ENCODE measurements at regions not wholly inside any gene's neighbourhood (a gene's known extent, or its start where the extent isn't known, plus 50 kb on each side); places are given as distances from the start of the nearest gene placed in this dataset.
"Not testable (repeated sequence)": the region's sequence is repeated elsewhere in the genome, so short reads cannot be mapped to it uniquely, and the experiment has no call there.

- no peak for DNase-seq (ENCODE audit: low read depth in 2 of 2)
Measured at GRCh38 chr6:27100921-27101320, 146.6 kb upstream of the PRSS16 start.

DNA sequence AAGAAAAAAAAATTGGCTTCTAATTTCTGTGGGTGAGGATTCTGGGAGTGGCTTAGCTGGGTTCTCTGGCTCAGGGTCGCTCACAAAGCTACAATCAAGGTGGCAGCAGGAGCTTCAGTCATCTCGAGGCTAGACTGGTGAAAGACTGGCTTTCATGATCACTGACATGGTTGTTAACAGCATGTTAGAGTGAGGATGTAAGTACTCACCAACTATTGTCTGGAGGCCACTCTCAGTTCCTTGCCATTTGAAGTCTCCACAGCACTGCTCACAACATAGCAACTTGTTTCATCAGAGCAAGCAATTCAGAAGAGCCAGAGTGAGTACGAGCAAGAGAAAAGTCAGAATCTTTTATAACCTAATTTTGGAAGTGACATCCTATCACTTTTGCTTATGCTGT lies 145.7 kb upstream of the PRSS16 start:
- DNase-seq (ENCODE audit: low read depth in 2 of 2), result no peak

DNA sequence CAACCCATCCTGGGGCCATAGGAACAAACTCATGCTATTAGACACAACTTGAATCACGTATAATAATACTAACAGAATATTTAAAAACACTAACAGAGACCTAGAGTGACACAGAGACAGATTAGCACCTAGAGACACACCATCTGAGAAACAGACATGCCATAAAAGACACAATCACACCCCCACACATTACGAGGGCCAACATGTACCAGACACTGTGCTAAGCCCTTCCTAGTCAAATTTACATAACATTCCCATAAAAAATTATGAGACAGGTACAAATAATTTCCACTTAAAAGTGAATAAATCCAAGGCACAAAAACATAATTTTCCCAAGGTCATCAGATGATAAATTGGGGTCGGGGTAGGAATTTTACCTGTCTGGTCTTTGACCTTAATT lies 141.1 kb upstream of the PRSS16 start:
- no peak for DNase-seq (ENCODE audit: low read depth in 2 of 2)

DNA sequence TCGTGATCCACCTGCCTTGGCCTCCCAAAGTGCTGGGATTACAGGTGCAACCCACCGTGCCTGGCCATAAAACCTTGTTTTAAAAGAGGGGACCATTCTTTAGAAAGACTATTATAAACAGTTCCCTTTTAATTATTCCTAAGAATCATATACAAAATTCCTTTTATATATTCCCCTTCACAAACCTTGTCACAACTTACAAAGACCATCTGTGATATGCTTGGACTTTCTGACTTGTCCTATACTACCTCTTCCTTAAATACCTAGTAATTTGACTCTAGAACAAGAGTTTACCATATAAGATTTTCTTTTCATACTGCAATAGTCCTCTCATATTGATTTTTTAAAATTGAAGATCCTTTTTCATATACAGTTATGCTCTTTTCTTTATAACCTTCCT lies 135.8 kb upstream of the PRSS16 start:
- DNase-seq (ENCODE audit: low read depth in 2 of 2), result no peak

- no peak for DNase-seq (ENCODE audit: low read depth in 2 of 2)
Measured at GRCh38 chr6:27112974-27113373, 134.5 kb upstream of the PRSS16 start.

- DNase-seq (ENCODE audit: low read depth in 2 of 2), result no peak
Measured at GRCh38 chr6:27119329-27119728, 128.2 kb upstream of the PRSS16 start.

DNA sequence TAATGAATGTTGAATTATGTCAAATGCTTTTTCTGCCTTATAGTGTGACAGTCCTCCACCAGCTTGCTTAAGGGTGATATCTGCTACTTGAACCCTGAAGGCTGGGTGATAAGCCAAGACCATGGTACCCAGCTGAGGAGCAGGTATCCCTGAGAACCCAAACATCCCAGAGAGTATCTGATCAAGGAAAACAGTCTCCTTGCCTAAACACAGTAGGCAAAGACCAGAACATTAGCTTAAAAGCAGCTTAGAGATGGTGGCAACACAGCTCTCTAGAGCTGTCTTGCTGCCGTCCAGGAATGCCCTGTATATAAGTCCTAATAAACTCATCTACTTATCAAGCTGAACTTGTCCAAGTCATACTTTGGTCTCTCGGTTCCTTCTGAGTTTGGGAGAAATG lies 127.7 kb upstream of the PRSS16 start:
- no peak for DNase-seq (ENCODE audit: low read depth in 2 of 2)

DNA sequence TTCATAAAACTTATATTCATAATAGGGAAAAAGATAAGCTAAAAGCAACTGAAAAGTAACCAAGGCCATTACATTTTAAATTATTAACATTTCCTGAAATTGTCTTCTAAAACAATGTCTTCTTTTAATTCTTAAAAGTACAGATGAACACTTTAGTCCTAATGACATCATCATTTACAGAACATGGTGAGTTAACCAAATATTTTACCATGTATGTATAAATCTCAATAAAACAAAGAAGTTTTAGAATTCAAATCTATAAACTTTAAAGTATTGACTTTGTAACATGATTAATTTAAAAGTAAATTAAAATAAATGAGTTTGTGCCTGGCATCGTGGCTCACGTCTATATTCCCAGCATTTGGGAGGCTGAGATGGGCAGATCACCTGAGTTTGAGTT lies 125.9 kb upstream of the PRSS16 start:
- no peak for DNase-seq (ENCODE audit: low read depth in 2 of 2)

DNA sequence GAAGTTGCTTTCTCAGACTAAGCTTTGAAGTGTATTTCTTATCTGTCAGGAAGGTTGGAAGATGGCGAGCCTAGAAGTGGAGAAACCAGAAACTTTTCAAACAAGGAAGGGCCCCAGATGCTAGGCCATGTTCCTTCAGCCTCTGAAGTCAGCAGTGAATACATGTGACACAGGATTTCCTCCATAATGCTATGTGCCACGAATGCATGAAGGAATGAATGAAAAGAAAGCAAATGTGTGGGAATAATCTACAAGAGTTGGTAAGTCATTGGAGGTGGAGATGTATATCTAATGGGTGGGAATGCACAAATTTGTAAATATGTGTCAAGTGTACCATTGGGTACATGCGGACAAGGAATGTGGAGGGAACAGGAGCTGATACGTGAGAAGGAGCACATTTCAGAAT lies 123.2 kb upstream of the PRSS16 start:
- DNase-seq (ENCODE audit: low read depth in 2 of 2), result no peak

DNA sequence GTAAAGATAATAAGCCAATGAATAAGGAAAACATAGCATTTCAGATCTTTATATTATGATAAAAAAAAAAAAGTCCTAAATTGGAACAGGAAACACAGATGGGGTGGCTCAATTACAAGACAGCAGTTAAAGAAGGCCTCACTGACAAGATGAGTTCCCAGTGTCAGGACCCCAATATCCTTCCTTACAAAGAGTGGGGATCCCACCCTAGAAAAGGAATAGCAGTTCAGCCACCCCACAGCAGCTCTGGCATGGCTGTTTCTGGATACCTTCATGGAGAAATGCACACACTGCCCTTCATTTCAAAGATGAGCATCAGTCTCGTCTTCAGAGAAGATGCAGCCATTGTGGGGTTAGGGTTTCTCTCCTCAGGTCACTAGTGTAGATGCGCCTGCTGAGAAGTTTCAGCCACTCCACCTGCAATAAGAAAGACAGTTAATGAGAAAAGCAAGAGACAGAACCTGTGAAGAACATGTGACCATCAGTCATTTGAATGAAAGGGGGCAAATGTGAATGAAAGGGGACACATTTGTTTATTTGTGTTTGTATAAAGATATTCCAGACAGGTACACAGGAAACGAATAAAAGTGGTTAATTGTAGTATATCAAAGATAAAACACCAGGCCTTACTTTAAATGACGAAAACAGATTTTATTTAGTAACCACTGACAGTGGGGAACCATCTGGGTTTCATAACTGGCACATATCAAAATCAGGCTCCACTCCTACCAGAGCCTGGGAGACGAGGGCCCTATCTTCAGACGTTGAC lies 121.3 kb upstream of the PRSS16 start:
- DNase-seq (ENCODE audit: low read depth in 2 of 2), result no peak

DNA sequence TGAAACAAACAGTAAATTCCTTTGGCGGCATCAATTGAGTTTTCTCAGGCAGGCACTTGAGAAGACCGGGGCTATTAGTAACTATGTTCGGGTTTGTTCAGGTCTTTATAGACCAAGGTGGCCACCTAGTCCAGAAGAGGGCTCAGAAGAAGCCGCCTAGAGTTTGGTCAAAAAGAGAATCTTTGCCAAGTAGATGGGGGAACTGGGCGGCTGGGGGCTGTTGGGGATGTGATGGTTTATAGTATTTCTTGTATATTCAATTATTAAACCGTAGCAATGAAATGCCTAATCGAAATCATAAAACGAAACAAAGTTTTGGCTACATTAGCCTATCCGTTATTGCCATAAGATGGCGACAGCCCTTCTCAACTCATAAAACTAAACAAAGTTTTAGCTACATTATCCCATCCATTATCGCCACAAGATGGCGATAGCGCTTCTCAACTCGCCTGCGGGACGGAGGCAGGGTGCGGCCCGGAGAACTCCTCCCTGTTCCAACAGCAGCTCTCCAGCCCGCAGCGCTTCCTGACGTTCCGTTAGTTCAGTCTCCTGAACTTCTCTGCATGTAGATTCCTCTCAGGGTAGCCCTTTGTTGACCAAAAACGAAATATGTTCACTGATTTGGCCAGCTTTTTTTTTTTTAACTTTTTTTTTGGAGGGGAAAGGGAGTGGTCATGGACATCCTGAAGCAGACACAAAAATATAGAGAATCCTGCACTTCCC lies 120.5 kb upstream of the PRSS16 start:
- DNase-seq (ENCODE audit: low read depth in 2 of 2), result peak; percentile 82

- not testable (repeated sequence) for DNase-seq (ENCODE audit: low read depth in 2 of 2)
Measured at GRCh38 chr6:27127874-27128273, 119.6 kb upstream of the PRSS16 start.

- DNase-seq (ENCODE audit: low read depth in 2 of 2), result no peak
Measured at GRCh38 chr6:27128311-27129094, 119.0 kb upstream of the PRSS16 start.

- no peak for DNase-seq (ENCODE audit: low read depth in 2 of 2)
Measured at GRCh38 chr6:27129095-27129815, 118.2 kb upstream of the PRSS16 start.

GRCh38 chr6:27129917-27130316 lies 117.6 kb upstream of the PRSS16 start:
- no peak for DNase-seq (ENCODE audit: low read depth in 2 of 2)

- no peak for DNase-seq (ENCODE audit: low read depth in 2 of 2)
Measured at GRCh38 chr6:27130668-27131428, 116.7 kb upstream of the PRSS16 start.

- not testable (repeated sequence) for DNase-seq (ENCODE audit: low read depth in 2 of 2)
Measured at GRCh38 chr6:27132282-27132531, 115.3 kb upstream of the PRSS16 start.

DNA sequence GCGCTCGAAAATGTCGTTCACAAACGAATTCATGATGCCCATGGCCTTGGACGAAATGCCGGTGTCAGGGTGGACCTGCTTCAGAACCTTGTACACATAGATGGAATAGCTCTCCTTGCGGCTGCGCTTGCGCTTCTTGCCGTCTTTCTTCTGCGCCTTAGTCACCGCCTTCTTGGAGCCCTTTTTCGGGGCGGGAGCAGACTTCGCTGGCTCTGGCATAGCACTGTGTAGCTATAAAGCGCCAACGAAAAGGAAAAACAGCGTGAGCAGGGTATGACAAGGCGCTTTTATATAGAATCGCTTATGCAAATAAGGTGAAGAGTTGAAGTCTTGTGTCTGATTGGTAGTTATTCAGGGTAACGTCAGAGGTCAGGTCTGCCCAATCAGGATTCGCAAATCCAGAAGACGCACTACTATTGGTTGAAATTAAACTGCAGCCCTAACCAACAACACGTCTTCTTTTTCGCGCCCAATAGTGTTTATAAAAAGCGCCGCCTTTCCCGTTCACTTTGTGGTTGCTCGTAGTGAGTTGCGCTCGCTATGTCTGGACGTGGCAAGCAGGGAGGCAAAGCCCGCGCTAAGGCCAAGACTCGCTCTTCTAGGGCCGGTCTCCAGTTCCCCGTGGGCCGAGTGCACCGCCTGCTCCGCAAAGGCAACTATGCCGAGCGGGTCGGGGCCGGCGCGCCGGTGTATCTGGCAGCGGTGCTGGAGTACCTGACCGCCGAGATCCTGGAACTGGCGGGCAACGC lies 114.8 kb upstream of the PRSS16 start:
- DNase-seq (ENCODE audit: low read depth in 2 of 2), result peak; percentile 99 to 100

DNA sequence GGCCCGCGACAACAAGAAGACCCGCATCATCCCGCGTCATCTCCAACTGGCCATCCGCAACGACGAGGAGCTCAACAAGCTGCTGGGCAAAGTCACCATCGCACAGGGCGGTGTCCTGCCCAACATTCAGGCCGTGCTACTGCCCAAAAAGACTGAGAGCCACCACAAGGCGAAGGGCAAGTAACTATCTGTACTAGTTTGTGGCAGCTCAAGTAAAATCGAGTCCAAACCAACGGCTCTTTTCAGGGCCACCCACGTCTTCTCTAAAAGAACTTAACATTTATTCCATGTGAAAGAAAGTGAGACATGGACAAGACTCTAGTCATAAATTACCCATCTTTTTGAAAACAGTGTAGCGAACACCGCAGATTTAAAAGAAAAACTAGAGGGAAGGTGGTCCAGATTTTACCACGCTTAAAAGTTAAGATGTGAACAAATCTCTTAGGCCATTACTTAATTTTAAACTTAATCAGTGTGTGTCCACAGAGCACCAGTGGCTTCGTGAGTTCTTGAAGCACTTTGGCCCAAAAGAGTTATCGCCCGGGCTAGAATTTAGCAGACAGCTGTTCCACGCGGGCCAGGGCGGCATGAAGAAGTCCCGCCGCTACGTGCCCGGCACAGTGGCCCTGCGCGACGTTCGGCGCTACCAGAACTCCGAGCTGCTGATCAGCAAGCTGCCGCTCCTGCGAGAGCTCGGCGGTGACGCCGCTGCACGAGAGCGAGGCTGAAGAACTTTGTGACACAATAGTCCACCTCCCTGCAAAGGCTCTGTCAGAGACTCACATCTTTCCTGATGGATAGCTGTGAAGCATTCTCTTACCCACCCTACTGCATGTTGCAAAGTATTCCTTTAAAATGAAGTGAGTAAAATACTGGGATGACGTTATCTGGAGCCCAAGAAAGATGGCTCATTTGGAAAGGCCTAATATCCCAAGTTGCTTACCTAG lies 113.9 kb upstream of the PRSS16 start:
- DNase-seq (ENCODE audit: low read depth in 2 of 2), result no peak
